ENCODE measurements at regions not wholly inside any gene's neighbourhood (a gene's known extent, or its start where the extent isn't known, plus 50 kb on each side); places are given as distances from the start of the nearest gene placed in this dataset.

DNA sequence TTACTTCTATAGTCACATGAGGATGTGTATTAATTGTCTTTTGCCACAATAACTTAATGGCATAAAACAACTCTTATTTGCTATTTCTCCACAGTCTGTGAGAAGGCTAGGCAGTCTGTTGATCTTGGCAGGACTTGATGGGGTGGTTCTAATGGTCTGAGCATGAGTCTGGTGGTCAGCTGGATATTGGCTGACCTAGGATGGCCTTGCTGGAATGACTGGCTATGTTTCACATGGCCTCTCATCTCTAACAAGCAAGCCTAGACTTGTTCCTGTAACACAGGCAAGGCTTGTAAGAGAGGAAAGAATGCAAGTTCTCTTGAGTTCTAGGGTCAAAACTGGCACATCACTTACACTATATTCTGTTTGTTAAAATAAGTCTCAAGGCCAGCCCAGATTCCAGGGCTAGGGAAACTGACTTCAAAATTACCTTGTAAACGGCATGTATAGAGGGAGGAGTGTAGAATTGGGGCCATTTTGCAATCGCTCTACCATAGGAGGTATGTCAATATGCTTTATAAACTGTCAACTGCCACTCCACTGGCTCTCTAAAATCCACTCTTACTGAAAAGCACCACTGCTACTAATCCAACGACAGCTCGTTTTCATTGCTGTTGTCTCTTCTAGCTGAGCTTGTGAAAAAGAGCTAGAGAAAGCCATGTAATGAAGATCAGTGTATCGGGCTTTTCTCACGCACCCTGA is 325.0 kb upstream of the PKDCC start:
- DNase-seq (ENCODE audit: low read depth in 3 of 3) = no peak

DNA sequence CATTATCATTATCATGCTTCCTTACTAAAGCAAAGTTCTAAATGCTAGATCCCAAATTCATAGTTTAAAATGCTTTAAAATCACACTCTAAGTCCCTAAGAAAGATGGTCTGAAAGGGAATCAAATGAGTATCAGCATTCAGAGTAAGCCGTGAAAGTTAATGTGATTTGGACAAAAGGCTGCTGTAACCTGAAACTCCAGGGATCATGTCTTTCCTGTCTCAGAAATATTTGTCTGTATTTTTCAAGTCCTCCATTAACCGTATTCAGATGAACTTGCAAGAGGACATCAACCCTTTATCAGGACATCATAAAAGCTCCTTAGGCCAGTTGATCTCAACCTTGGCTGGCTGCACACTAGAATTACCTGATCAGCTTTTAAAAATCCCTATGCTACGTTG is 324.3 kb upstream of the PKDCC start:
- DNase-seq (ENCODE audit: low read depth in 3 of 3) = no peak

DNA sequence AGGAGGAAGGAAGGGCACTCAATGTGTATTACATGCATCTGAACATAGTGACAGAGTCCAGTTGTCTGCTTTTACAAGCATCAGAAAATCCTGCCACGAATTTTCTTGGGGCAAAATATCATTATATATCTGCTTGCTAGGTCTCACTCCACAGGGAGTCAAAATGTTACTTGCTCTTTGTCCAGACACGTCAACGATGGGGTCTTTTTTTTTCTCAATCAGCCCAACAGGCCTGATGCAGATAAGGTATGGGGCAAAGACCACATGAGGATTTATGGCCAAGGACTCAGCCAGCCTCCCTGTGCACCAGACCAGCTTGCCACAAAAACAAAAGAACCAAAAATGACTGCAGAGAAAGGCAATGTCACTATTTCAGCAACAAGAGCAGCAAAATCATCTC is 323.4 kb upstream of the PKDCC start:
- DNase-seq (ENCODE audit: low read depth in 3 of 3) = no peak

DNA sequence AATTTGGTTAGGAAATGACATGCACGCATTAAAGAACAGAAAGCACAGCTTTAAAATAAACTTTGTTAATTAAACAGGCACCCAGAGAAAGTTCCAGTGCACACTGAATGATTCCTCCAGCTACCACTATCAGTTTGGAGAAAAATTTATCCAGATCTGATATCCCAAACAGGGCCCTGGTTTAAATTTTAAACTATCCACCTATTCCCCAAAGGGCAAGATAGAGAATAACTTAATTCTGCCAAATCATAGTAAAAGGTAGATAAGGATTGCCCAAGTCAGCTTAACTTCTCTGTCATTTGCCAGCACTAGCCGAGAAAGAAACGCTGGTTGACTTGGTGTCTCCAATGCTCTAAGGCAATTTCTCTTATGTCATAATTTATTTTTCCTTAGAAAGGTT is 321.9 kb upstream of the PKDCC start:
- no peak for DNase-seq (ENCODE audit: low read depth in 3 of 3)

DNA sequence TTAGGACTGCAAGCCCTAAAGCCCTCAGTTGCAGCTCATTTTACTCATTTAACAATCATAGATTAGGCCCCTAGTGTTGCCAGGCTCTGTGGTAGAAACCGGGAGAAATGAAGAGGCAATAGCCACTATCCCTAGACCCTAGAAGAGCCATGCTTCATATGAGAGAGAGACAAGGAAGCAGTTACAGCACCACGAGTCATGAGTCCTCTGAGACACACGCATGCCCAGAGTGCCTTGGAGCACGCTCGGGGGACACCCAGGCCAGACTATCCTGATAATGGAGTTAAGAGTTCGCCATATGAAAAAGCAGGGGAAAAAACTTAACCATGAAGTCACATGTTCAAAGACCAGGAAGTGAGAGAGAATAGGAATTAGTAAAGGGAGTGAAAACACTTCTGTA is 321.5 kb upstream of the PKDCC start:
- no peak for DNase-seq (ENCODE audit: low read depth in 3 of 3)

DNA sequence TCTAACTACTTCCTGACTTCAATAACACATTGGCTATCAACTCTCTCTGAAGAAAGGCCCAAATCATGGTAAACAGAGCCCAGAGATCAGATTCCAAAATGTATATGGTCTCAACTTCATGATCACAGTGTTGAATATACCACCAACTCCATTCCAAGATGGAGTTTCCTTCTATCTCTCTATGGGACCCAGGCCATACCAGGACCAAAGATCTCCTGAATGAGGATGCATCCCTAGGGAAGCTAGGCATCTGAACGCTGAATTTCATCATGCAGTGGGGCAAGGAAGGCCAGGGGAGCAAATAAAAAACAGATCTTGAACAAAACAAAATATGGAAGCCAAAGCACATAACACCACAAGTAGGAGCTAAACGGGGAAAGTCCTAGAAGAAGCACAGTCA is 320.7 kb upstream of the PKDCC start:
- DNase-seq (ENCODE audit: low read depth in 3 of 3) = no peak

DNA sequence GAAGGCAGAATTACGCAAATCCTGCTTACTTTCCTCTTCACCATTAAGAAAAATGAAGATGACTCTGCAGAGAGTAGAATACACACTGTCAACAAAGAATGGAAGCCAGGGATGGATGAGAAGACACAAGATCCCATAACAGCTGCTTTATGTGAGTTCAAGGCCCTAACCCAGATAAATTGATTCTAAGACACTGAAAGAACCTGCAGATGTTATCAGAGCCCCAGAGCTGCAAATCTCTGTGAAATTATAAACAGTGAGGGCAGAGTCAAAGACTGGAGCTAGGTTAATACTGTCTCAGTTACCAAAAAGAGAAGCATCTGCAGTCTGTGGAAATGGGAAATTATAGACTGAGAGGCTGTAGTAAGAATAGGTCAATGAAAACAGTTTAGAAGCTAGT is 320.1 kb upstream of the PKDCC start:
- no peak for DNase-seq (ENCODE audit: low read depth in 3 of 3)

DNA sequence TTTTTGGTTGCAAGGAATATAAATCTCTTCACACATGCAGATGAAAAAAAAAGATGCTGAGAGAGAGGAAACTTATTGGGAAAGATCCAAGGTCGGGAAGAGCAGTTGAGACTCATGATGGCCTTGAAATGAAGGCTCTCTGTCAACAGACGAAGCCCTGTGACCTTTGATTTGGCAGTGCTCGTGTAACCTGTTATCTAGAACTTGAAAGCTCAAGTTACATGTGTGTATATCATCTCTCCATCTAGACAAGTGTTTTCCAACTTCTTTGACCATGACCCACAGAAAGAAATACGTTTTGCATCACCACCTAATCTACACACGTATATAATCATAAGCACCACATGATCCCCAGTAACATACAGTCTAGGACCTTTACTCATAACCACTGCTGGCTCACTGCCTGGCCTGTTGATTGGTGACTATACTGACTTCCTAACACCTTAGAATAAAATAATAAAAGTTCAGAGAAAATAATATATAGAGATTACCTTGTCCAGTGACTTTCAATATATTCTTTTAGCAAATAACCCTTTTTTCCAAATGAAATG is 319.0 kb upstream of the PKDCC start:
- no peak for DNase-seq (ENCODE audit: low read depth in 3 of 3)

DNA sequence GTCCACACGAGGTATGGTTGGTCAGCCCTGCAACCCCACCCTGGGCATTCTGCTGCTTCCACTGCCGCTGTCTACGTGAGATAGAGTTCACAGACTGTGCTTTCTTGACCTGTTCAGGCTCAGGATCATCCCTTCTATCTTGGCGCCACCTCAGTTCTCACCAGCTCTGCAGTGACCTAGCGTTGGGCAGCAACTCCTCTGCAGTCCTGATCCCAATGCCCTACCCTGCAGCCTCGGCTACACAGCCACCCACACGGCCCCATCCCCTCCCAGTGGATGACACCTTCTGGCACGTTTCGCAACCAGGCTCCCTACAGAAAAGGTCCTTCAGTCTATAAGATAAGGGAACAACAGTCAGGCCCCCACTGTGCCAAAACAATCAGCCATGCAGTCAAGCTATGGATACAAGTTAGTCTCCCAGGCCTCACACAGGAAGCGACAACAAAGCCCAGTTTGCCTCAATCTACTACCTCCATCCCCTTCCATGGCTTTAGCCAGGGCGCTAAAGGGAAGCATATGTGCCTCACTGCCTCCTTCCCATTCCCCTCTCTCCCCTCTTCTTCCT is 317.9 kb upstream of the PKDCC start:
- no peak for DNase-seq (ENCODE audit: low read depth in 3 of 3)

DNA sequence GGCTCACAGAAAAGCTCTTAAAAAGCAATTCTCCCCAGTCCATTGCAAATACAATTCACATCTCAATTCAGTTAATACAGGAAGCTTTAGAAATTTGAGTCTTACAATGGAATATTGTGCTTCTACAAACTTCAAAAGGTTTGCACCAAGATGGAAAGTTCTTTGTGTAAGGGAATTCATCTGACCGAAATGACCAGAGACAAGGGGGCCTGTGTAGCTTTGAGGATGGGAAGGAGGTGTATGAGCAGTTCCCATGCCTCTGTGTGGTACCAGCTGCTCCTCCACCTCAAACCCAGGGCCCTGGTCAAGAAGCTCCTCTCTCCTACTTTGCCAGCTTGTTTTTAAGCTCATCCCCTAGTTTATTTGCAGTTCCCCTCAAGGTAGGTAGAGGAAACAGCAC is 312.8 kb upstream of the PKDCC start:
- DNase-seq (ENCODE audit: low read depth in 3 of 3) = no peak

DNA sequence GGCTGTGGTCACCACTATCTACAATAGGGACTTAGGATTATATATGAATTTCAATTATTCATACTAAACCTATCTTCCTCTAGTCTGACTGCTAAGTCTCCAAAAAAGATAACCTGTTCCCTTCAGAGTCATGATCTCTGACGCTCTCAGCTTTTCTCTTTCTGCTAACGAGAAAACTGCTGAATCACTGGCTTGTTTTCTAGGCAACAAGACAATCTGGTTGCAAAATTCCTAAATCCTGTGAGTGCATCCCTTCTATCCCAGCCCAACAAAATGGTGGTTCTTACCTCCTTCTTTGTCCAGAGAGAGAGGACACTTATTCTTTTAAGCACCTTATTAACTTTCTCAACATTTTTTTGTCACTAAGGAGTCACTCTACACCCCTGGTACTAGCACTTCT is 312.3 kb upstream of the PKDCC start:
- no peak for DNase-seq (ENCODE audit: low read depth in 3 of 3)

DNA sequence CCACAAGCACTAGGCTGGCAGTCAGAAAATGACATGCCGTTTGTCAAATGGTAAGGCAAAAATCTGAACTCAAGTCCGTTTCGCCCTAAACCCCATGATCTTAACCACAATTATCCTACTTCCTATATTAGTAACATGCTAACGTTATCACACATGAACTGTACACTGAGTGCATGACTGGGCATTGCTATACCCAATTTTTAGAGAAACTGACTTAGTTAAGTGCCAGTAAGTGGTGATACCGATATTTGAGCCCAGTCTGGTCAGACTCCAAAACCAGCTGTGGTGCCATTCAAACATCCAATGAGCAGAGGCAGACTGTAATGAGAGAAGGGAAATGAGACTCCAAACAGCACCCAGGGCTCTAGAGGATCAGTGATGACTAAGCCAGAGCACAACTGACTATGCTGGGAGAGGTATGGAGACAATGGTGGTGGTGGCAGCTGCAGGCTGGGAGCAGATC is 311.7 kb upstream of the PKDCC start:
- DNase-seq (ENCODE audit: low read depth in 3 of 3) = no peak

DNA sequence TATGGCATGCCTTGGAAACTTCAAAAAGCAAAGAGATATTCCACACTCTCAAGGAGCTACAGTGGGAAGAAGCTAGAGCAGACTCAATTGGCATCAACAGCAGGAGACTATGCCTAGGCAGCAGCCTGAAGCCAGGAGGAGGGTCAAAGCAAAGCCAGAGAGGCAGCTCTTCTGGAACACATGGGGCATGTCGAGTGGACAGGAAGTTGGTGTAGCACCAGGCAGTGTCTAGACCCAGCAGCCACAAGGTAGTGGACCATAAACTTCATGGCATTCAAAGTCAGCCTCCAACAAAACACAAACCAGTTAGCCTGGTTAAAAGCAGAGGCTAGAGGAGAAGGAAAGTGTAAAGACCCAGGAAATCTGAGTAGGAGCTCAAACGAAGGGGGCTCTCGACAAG is 311.2 kb upstream of the PKDCC start:
- no peak for DNase-seq (ENCODE audit: low read depth in 3 of 3)

DNA sequence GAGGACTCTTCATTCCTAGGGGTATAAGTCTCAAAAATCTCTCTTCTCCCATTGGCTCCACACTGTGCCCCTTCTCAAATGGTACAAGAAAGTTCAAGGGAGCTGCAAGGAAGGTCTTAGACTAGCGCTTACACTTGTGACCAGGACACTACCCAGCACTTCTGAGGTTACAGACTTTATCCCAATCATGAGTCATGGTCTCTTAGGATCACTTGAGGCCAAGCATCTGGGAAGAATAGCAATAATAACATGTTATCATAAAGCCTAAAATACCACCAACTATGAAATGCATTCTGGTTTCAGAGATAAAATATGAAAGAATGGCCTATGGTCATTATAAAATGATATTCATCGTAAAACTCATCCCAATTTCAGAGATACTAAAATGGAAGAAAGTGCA is 309.9 kb upstream of the PKDCC start:
- no peak for DNase-seq (ENCODE audit: low read depth in 3 of 3)

DNA sequence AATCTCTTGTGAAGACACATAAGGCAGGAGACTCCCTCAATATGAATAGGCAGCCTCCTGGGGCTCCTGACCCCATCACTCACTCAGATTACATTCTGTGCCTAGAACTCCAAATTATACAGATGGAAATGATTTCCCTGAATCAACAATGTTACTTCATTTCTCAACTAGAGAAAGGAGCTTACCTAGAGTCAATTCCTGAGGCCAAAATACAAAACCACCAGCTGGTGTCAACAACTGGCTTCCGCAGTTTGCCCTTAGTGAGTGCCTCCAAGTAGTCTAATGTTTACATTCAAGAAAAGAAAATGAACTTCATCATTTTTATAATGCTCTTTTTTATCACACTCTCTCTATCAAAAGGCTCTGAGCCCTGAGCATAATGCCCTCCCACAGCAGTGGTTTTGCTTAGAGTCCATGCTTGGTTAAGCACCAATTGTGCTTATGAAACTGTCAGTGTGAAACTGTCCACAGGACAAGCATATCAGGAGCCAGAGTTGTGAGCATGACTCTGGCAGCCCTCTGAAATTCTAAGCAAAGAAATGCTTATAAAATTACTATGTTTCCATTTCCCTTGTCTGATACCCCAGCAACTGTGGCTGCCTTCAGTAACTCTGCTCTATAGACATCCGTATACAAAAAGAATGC is 305.7 kb upstream of the PKDCC start:
- DNase-seq (ENCODE audit: low read depth in 3 of 3) = no peak

DNA sequence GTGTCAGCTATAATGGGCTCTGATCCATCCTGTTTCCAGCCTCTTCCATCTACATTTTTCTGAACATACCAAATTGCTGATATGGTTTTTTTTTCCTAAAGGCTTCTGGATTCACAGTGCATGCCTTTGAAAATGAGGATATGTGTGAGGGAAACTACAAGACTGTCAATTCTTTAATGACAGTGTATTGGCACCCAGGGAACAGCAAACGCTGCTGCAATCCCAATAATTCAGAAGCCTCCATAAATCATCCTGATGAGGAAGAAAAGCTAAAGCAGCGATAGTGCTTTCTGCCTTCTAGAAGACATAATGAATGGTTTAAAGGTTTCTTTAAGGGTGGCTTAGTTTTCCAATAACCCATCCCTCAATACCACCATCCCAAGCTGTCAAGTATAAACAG is 304.5 kb upstream of the PKDCC start:
- DNase-seq (ENCODE audit: low read depth in 3 of 3) = no peak

DNA sequence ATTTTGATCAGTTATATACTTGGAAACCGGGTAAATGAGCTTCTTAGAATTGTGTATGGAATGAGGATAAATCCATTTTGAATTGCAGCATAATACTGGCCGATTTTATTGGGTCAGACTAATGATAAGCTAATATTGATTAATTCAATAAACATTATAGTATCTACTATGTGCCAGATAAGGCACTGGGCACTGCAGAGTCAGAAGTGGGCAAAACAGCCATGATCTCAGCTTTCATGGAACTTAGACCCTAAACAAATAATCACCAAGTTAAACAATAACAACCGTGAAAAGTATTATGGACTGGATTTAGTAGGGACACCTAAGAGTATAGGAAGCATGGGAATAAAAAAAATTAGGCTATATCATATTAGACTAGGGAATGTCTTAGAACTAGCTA is 297.0 kb upstream of the PKDCC start:
- no peak for DNase-seq (ENCODE audit: low read depth in 3 of 3)

DNA sequence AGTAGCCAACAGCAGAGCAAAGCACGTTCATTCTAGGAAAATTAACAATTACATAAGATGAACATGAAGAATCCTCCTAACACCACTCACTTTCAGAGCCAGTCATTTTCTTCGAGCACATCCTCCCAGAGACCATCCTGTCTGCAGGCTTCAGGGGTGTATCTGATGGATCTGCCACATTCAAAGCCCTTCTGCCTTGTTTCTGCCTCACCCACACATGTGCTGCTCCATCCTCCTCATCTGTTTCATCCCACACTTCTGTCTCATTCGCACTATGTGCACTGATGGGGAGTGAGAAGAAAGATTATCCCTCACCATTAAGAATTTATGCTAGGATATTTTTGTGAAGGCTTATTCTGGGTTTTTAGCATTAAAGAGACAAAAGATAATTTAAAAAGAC is 287.9 kb upstream of the PKDCC start:
- no peak for DNase-seq (ENCODE audit: low read depth in 3 of 3)

DNA sequence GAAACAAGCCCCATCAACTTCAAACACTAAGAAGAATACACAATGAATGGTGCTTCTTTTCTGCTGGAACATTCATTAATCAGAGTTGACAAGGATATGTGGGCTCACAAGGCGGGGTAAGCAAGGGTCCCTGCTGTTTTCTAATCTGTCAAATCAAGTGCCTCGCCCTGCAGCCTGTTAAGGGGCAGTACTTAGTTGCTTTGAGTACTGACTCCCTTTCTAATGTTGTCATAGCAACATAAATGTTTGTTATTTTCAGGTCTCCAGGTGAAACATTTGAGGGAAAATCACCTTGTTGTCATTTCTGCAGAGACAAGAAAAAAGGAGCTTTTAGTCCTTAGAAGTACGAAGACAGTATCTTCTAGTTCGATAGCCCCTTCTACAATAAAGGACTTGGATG is 284.7 kb upstream of the PKDCC start:
- DNase-seq (ENCODE audit: low read depth in 3 of 3) = no peak

DNA sequence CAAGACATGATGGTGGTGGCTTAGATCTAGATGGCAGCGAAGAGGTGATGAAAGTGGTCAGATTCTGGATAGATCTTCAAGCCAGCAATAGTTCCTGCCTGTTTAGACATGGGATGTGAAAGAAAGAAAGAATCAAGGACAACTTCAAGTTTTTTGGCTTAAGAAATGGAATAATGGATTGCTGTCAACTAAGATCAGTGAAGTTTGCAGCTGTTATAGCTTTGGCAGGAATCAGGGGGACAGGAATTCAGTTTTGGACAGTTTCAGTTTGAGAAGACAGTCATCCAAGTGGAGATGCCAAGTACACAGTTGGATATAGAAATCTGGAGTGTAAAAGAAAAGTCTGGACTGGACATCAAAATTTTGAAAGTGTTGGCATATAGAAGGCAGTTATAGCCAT is 283.7 kb upstream of the PKDCC start:
- DNase-seq (ENCODE audit: low read depth in 3 of 3) = no peak

DNA sequence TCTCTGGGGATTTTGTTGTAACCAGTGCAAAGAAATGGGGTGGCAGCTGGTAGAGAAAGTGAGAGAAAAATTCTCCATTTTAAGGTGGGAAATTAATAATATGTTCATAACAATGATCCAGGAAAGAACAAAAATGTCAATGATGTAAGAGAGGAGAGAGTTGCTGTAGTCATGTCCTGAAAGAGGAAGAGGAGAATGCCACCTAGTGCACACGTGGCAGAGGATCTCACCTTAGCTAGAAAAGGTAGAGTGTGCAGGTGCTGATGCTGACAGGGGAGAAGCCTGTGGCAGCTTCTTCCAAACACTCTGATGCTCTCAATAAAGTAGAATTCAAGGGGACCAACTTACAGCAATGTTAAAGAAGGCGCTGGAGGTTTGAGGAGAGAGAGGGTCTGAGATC is 282.9 kb upstream of the PKDCC start:
- DNase-seq (ENCODE audit: low read depth in 3 of 3) = no peak

DNA sequence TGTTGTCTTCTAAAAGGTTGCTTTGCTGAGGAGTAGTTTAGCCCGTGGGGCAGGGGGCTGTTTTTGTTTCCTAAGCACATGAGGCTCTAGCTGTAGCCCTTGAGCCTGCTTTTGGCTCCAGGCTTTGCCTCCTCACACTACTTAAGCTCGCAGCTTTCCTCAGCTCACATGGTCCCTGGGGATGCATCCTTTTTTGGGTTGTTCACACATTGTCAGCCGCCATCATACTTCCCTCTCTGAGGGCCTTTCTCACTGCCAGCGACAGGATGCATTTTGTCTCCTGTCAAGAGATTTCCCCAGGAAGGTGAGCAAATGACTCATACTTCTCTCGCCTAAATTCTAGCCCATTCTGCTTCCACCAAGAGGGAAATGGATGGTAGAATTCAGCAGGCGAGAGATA is 279.5 kb upstream of the PKDCC start:
- no peak for DNase-seq (ENCODE audit: low read depth in 3 of 3)

DNA sequence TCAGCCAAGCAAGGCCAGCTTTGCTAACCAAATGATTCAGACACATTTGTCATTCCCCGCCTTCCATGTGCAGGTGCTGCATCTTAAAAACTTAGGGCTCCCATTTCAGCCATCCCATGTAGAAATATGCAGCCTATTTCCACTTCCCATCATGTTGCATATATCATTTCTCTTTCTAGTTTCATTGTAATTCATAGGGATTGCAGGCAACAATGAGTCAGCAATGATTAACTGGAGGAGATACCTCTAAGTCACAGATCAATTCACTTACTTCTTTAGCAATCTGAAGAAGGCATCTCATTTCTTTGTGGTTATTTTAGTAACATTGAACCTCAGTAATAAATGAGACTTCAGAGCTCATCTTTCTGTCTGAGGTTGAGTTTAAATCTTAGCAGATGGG is 276.1 kb upstream of the PKDCC start:
- no peak for DNase-seq (ENCODE audit: low read depth in 3 of 3)

Measured in stimulated activated CD4-positive, alpha-beta T cell treated with anti-CD3 and anti-CD28 coated beads, TNF-alpha, amount 100 ng/mL, for 24 hours (primary cell).